HG03460 (cell line): ENCODE measurements at regions not wholly inside any gene's neighbourhood (a gene's known extent, or its start where the extent isn't known, plus 50 kb on each side); places are given as distances from the start of the nearest gene placed in this dataset.

Experiments
- ATAC-seq: cut with Tn5 transposase; IDR thresholded peaks from one replicate; pipeline ENCODE4 v1.9.1; 2021; ENCODE audit not compliant: unreplicated experiment

GRCh38 chr1:29649189-29650040 lies 413.1 kb downstream of the PTPRU start:
- ATAC-seq: no peak

GRCh38 chr1:29648798-29649188 lies 412.5 kb downstream of the PTPRU start:
- no peak for ATAC-seq

- no peak for ATAC-seq
These were observed 411.7 kb downstream of the PTPRU start for GRCh38 chr1:29648026-29648425.

GRCh38 chr1:29647581-29647980 lies 411.3 kb downstream of the PTPRU start:
- no peak for ATAC-seq

- no peak for ATAC-seq
These were observed 409.9 kb downstream of the PTPRU start for GRCh38 chr1:29646161-29646775.

- ATAC-seq: no peak
These were observed 409.3 kb downstream of the PTPRU start for GRCh38 chr1:29645586-29645985.

GRCh38 chr1:29644812-29645211 lies 408.5 kb downstream of the PTPRU start:
- ATAC-seq: no peak

GRCh38 chr1:29643838-29644440 lies 407.6 kb downstream of the PTPRU start:
- ATAC-seq: no peak

GRCh38 chr1:29643281-29643680 lies 407.0 kb downstream of the PTPRU start:
- ATAC-seq: no peak

GRCh38 chr1:29642519-29642918 lies 406.2 kb downstream of the PTPRU start:
- ATAC-seq: no peak

- no peak for ATAC-seq
These were observed 405.6 kb downstream of the PTPRU start for GRCh38 chr1:29641921-29642320.

- ATAC-seq: no peak
These were observed 404.1 kb downstream of the PTPRU start for GRCh38 chr1:29640428-29640785.

GRCh38 chr1:29639741-29640427 lies 403.6 kb downstream of the PTPRU start:
- no peak for ATAC-seq

- no peak for ATAC-seq
These were observed 402.9 kb downstream of the PTPRU start for GRCh38 chr1:29639156-29639736.

GRCh38 chr1:29638281-29638680 lies 402.0 kb downstream of the PTPRU start:
- ATAC-seq: no peak

GRCh38 chr1:29636936-29637335 lies 400.6 kb downstream of the PTPRU start:
- no peak for ATAC-seq

- no peak for ATAC-seq
These were observed 399.4 kb downstream of the PTPRU start for GRCh38 chr1:29635501-29636263.

GRCh38 chr1:29634746-29635335 lies 398.5 kb downstream of the PTPRU start:
- no peak for ATAC-seq

- ATAC-seq: no peak
These were observed 398.0 kb downstream of the PTPRU start for GRCh38 chr1:29634324-29634723.

- ATAC-seq: no peak
These were observed 397.4 kb downstream of the PTPRU start for GRCh38 chr1:29633771-29634170.
